NOMO-1 (cell line): ENCODE measurements at regions not wholly inside any gene's neighbourhood (a gene's known extent, or its start where the extent isn't known, plus 50 kb on each side); places are given as distances from the start of the nearest gene placed in this dataset.

ENCODE experiments used
- DNase-seq, 2 experiments: peaks; one replicate each; lab custom pipeline; 2025; ENCODE audit not compliant: unreplicated experiment in 2 of 2; lab: John Stamatoyannopoulos, UW

- DNase-seq = no peak
Observed at GRCh38 chr21:32881458-32881857, 109.9 kb upstream of the PAXBP1 start.

GRCh38 chr21:32884062-32884461, 112.5 kb upstream of the PAXBP1 start:
- no peak for DNase-seq

DNA sequence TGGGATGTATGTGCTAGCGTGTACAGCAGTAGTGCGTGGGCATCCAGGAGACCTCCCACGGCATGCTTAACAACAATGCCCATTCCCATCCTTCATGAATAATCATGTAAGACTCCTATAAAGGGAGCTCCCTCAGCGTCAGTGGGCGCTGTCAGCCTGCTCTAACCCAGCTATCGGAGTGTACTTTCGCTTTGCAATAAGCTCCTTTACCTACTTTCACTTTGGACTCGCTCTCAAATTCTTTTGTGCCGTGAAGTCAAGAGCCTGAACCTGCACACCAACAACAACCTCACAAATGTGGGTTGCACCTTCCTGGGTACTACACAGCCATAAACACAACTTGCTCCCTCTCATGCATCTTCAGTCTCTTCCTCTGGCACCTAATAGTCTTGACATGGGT, 114.8 kb upstream of the PAXBP1 start:
- no peak for DNase-seq

GRCh38 chr21:32887026-32887425, 115.5 kb upstream of the PAXBP1 start:
- no peak for DNase-seq

DNA sequence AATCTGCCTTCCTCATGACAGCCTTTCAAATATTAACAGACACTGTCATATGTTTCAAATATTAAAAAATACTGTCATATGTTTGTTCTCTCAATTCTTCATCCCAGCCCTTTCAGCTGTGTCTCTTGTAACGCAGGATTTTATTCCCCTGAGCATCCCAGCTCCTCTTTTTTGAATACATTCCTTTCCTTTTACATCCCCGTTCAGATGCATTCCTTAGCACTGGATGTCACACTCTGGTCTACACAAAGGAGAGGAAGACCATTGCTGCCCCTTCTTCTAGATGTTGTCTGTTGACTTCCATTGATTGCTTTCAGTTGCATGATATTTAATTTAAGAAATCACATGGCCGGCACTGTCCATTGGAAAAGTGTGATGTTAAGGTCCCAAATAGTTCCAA, 117.4 kb upstream of the PAXBP1 start:
- no peak for DNase-seq

DNA sequence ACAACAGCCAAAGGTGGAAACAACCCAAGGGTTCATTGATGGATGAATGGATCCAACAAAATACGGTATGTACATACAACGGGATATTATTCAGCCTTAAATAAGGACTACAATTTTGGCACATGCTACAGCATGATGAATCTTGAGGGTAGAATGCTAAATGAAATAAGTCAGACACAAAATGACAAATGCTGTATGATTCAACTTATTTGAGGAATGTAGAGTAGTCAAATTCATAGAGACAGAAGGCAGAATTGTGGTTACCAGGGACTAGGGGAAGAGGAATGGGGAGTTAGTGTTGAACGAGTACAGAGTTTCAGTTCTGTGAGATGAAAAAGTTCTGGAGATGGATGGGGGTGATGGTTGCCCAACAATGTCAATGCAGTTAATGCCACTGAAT, 118.0 kb upstream of the PAXBP1 start:
- no peak for DNase-seq

DNA sequence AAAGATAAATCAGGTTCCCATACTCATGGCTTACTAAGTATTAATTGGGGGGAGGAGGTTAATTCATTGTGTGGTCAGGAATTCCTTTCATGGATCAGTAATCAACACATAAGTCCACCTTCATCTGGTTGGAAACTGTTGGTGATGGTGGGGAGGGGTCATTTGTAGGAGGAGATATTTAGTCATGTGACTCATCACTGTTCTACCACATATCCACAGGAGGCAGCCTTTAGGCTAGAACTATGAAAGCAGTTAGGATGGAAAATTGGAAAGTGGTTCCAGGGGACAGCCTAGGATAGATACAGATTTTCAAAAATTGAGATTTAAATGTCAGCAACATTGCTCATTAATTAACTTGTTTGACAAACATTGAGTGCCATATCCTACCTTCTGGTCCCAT, 122.8 kb upstream of the PAXBP1 start:
- DNase-seq = no peak

DNA sequence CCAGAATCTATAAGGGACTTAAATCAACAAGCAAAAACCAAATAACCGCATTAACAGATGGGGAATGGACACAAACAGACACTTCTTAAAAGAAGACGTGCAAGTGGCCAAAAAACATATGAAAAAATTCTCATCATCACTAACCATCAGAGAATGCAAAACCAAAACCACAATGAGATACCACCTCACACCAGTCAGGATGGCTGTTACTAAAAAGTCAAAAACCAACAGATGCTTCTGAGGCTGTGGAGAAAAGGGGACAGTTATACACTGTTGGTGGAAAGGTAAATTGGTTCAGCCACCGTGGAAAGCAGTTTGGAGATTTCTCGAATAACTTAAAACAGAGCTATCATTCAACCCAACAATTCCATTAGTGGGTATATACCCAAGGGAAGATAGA, 124.9 kb upstream of the OLIG2 start:
- DNase-seq = no peak

DNA sequence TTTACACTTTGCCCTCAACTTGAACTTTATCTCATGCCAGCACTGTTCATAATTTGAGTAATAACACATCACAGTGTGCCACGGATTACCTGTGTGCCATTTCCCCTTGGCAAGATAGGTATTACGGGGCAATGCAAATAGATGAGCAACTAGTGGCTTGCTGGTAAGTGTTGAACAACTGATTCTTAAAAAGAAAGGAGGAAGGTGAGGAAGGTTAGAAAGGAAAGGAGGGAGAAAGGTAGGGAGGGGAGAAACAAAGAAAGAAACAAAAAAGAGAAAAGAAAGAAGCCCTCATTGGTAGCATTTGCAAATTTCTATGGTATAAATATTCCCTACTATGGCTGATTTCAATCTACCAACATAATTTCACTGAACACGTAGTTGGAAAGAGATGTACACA, 118.2 kb upstream of the OLIG2 start:
- DNase-seq = no peak

- DNase-seq = peak in 1 of 2 experiments; percentile 4
Observed at GRCh38 chr21:32908534-32908933, 117.2 kb upstream of the OLIG2 start.

DNA sequence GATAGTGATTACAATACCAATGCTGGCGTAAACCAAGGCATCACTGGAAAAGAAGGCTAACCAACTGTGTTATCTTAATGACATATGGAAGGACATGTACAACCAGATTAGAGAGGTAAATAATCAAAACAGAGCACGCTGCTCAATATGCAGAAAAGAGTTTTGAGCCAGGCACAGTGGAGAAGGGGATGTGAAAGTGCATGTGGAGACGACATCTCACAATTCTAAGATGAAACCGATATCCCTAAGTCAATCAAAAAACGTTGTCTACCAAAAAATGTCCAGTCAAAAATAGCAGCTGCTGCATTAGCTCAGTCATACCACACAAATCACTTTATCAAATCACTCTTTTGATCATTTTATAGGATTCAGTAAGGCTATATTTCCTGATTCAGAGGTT, 116.3 kb upstream of the OLIG2 start:
- DNase-seq = peak; percentile 11 to 40

GRCh38 chr21:32914424-32915039, 111.2 kb upstream of the OLIG2 start:
- no peak for DNase-seq

DNA sequence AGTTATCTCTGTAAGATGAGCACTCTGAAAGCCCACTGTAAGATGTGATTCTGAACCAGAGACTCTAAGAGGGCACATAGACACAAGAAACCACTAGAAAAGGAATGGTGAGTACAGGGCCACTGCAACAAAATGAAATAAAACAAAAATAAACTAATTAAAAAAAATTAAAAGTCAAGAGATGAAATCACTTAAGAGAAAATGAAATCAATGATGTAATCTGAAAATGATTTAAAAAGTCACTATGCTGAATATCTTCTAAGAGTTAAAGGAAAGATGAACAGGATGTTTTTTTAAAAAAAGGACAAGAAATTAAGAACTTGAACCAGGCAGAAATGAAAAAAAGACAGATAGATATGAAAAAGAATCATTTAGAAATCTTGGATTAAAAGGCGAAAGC, 110.6 kb upstream of the OLIG2 start:
- DNase-seq = no peak

DNA sequence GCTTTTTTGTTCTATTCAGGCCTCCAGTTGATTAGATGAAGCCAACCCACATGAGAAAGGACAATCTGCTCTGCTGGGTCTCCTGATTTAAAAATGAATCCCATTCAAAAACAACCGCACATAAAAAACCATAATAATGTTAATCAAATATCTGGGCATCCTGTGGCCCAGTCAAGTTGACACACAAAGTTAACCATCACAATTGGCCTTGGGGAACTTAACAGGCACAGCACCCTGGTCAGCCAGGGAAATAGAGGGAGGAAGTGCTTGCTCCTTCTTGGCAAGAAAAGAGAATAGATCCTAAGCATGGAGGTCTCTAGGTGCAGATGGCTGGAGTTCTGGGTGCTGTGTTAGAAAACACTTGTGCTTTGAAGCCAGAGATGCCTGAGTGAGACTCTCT, 109.6 kb upstream of the OLIG2 start:
- DNase-seq = no peak

GRCh38 chr21:32916522-32917099, 109.1 kb upstream of the OLIG2 start:
- DNase-seq = no peak

GRCh38 chr21:32917362-32918135, 108.2 kb upstream of the OLIG2 start:
- DNase-seq = no peak

DNA sequence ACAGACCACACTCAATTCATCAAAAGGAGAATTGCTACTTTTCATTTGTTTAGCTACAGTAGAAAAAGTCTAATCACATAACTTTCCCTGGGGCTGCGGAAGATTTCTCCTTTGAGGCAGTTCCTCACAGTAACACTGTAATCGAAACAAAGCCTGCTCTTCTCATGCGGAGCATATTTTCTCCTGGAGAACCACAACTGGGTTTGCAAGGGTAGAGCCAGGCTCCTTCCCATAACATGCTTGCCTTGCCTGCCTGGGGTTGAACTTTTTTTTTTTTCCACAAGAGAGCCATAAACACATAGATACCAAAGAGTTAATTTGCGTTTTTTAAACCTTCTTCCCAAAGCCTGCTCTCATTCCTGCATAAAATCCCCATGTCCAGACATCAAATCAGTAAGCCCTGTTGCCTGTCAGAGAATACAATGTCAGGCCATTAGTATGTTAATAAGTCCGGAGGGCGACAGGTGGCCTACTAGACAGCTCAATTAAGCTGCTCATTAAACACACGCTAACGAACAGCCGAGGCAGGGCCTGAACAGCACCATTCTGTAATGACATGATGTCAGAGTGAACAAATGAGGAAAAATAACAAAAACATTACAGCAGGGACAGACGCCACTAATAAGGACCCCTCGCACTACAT, 107.1 kb upstream of the OLIG2 start:
- no peak for DNase-seq

DNA sequence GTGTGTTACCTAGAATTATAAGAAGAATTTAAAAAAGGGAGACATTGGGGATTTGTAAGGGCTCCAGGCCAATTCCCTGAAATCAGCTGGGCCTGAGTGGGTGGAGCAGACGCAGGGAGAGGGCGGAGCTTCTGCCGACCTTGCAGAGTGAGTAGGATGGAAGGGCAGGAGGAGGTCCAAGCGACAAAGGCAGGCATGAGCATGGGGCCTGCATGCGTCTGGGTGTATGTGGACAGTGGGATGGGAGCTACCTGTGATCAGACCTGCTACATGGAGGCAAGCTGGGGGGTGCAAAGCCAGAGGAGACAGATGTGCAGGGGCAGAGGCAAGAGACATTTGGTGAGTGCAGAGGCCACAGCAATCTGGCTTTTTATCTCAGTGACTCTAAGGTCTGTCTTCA, 105.3 kb upstream of the OLIG2 start:
- no peak for DNase-seq

- DNase-seq = peak in 1 of 2 experiments; percentile 13
Observed at GRCh38 chr21:32921632-32922230, 104.0 kb upstream of the OLIG2 start.

DNA sequence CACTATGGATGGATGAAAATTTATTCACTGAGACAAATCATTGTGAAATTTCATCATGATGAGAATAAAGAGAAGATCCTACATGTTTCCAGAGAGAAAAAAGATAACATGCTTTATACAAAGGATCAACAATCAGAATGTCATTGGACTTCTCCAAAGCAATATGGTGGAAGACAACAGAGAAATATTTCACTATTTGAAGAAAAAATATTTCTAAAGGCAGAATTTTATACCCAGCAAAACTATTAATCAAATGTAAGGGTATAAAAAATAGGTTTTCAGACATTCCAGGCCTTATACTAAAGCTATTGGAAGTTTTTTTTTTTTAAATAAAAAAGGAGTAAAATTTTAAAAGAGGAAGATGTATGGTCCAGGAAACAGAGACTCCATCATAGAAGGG, 100.6 kb upstream of the OLIG2 start:
- DNase-seq = no peak

DNA sequence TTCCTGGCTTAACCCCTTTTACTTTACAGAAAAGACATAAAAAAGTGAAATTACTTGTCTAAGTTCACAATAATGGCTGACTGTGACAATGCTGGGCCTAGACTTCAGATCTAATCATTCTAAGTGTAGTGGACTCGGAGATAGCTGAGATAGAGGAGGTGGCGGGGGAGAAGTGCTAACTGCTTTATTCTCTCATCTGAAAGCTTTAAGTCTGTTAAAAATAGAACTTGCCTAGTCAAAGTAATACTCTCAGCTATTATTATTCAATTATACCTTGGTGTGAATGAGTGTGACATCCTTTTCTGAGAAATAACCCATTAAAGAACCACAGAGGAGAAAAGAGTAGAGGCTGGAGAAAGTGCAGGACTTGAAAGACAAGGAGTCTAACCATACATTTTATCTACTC, 96.1 kb upstream of the OLIG2 start:
- DNase-seq = no peak
